Nephron progenitor cell (in vitro differentiated cells): ENCODE measurements at regions not wholly inside any gene's neighbourhood (a gene's known extent, or its start where the extent isn't known, plus 50 kb on each side); places are given as distances from the start of the nearest gene placed in this dataset.
"Not testable (repeated sequence)": the region's sequence is repeated elsewhere in the genome, so short reads cannot be mapped to it uniquely, and the experiment has no call there.

Experiments used
- DNase-seq: peaks from one replicate; pipeline ENCODE4 v3.0.0; 2021
- H3K27ac Mint-ChIP-seq: 2 replicates; pipeline ENCODE4 v1.8.0; 2021; ENCODE audit warnings: mild to moderate bottlenecking, moderate library complexity, mixed read lengths
- H3K27me3 Mint-ChIP-seq: 2 replicates; pipeline ENCODE4 v1.8.0; 2021; ENCODE audit warnings: mild to moderate bottlenecking, low read depth, mixed read lengths; ENCODE audit not compliant: poor library complexity
- H3K36me3 Mint-ChIP-seq: 2 replicates; pipeline ENCODE4 v1.8.0; 2021; ENCODE audit warnings: low read depth, mixed read lengths
- H3K4me1 Mint-ChIP-seq: 2 replicates; pipeline ENCODE4 v1.8.0; 2021; ENCODE audit warnings: mixed read lengths
- H3K4me3 Mint-ChIP-seq: 2 replicates; pipeline ENCODE4 v1.8.0; 2021; ENCODE audit warnings: mild to moderate bottlenecking, moderate library complexity, mixed read lengths
- H3K9me3 Mint-ChIP-seq: 2 replicates; pipeline ENCODE4 v1.8.0; 2021; ENCODE audit warnings: mild to moderate bottlenecking, moderate library complexity, mixed read lengths
- TF ChIP-seq, protein P1 (sequence below): fragments of 200-600 bp; sonication (generic); IDR thresholded peaks from 2 replicates; pipeline ENCODE4 v1.5.0; 2021; ENCODE audit warnings: antibody characterized with exemption

DNA sequence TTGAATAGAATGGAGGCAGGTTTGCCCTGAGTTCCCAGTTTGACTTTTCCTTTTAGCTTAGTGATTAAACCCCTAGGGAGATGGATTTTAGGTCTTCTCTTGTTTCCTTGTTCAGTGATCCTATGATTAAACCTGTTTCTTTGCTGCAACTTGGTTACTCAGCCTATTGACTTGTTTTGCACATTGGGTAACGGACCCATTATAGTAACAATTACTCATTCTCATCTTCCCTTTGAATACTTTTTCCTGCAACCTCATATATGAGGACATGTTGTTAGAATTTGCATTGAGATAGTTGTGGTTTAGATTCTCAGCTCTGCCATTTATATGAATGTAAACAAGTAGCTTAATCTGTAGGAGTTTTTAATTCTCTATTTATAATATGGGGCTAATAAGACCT, 489.2 kb upstream of the CNTN5 start:
- no peaks in the 10 kb centered on the region for H3K9me3 Mint-ChIP-seq

DNA sequence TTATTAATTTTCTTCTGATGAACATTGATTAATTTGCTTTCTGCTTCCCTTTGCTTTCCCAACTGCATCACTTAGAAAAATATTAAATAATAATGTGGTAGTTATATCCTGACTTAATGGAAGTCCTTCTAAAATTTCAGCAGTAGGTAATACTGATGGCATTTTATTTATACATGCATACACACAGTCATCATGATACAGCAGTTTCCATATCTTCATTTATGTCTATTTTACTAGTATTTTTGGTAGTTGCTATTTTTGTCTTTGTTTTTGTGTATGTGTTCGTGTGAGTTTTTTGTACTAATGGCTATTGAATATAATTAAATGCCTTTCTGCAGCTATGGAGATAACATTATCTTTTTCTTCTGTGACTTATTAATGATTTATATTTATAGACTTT, 484.7 kb upstream of the CNTN5 start:
- H3K36me3 Mint-ChIP-seq = no peaks in the 10 kb centered on the region
- DNase-seq = no peak
- TF ChIP-seq, protein P1, sequence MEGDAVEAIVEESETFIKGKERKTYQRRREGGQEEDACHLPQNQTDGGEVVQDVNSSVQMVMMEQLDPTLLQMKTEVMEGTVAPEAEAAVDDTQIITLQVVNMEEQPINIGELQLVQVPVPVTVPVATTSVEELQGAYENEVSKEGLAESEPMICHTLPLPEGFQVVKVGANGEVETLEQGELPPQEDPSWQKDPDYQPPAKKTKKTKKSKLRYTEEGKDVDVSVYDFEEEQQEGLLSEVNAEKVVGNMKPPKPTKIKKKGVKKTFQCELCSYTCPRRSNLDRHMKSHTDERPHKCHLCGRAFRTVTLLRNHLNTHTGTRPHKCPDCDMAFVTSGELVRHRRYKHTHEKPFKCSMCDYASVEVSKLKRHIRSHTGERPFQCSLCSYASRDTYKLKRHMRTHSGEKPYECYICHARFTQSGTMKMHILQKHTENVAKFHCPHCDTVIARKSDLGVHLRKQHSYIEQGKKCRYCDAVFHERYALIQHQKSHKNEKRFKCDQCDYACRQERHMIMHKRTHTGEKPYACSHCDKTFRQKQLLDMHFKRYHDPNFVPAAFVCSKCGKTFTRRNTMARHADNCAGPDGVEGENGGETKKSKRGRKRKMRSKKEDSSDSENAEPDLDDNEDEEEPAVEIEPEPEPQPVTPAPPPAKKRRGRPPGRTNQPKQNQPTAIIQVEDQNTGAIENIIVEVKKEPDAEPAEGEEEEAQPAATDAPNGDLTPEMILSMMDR = no peak
- H3K4me1 Mint-ChIP-seq = no peaks in the 10 kb centered on the region
- no peak overlapping the region for H3K27ac Mint-ChIP-seq
- no peak overlapping the region for H3K4me3 Mint-ChIP-seq
- no peaks in the 10 kb centered on the region for H3K27me3 Mint-ChIP-seq
- H3K9me3 Mint-ChIP-seq = no peaks in the 10 kb centered on the region

More for the DNA sequence above, 489.2 kb upstream of the CNTN5 start:
- no peak for DNase-seq
- TF ChIP-seq, protein P1 = no peak
- Mint-ChIP-seq H3K4me3 (no peak overlapping the region), H3K4me1 (no peaks in the 10 kb centered on the region), H3K36me3 (no peaks in the 10 kb centered on the region), H3K27me3 (peaks cover 3% of the 10 kb centered on the region), H3K27ac (no peak overlapping the region)

DNA sequence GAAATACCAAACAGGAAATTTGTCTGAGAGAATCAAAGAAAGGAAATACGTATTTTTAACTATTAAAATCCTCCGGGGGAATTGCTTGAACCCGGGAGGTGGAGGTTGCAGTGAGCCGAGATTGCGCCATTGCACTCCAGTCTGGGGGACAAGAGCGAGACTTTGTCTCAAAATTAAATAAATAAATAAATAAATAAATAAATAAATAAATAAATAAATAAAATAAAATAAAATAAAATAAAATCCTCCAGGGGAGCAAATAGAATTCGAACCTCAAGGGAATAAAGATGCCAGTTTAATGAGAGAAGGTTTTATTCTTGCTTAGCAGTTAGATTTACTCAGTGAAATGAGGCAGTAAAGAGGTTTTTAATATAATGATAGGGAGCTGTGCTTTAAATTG, 482.4 kb upstream of the CNTN5 start:
- H3K4me1 Mint-ChIP-seq, H3K27ac Mint-ChIP-seq, H3K9me3 Mint-ChIP-seq, H3K27me3 Mint-ChIP-seq, H3K36me3 Mint-ChIP-seq, DNase-seq, H3K4me3 Mint-ChIP-seq: not testable (repeated sequence)

DNA sequence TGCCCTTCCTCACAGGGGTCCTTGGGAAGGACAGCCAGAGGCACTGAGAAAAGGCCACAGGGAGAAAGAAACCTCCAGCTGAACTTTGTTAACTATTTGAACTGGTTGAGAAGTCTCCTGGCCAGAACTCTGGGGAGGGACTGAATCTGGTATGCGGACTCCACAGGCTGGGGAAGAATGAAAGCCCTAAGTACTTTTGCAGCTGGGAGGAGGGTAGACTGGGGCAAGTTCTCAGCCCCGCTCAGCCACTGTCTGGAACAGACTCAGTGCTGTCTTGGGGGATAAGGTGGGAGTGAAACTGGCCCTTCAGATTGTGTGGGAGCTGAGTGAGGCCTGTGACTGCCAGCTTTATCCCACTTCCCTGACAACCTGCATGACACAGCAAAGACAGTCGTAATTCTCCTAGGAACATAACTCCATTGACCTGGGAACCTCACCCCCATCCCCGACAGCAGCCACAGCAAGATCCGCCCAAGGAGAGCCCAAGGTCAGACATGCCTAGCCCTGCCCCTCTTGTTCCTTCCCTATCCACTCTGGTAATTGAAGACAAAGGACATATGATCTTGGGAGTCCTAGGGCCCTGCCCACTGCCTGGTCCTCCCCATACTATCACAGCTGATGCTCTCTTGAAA, 475.1 kb upstream of the CNTN5 start:
- Mint-ChIP-seq H3K4me3 (no peak overlapping the region), H3K27ac (peak overlapping the region; percentile 60), H3K9me3 (peaks cover 12% of the 10 kb centered on the region), H3K27me3 (no peaks in the 10 kb centered on the region), H3K36me3 (no peaks in the 10 kb centered on the region), H3K4me1 (peaks cover 14% of the 10 kb centered on the region)
- TF ChIP-seq, protein P1 = no peak
- DNase-seq = no peak

DNA sequence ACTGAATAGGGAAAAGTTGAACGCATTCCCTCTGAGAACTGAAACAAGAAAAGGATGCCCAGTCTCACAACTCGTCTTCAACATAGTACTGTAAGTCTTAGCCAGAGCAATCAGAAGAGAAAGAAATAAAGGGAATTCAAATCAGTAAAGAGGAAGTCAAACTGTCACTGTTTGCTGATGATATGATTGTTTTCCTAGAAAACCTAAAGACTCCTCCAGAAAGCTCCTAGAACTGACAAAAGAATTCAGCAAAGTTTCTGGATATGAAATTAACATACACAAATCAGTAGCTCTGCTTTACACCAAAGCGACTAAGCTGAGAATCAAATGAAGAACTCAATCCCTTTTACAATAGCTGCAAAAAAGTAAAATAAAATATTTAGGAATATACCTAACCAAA, 471.2 kb upstream of the CNTN5 start:
- DNase-seq = no peak
- H3K9me3 Mint-ChIP-seq = peaks cover 12% of the 10 kb centered on the region
- no peaks in the 10 kb centered on the region for H3K27me3 Mint-ChIP-seq
- no peak overlapping the region for H3K4me3 Mint-ChIP-seq
- H3K27ac Mint-ChIP-seq = no peak overlapping the region
- H3K36me3 Mint-ChIP-seq = no peaks in the 10 kb centered on the region
- H3K4me1 Mint-ChIP-seq = peaks cover 14% of the 10 kb centered on the region
- TF ChIP-seq, protein P1 = no peak

DNA sequence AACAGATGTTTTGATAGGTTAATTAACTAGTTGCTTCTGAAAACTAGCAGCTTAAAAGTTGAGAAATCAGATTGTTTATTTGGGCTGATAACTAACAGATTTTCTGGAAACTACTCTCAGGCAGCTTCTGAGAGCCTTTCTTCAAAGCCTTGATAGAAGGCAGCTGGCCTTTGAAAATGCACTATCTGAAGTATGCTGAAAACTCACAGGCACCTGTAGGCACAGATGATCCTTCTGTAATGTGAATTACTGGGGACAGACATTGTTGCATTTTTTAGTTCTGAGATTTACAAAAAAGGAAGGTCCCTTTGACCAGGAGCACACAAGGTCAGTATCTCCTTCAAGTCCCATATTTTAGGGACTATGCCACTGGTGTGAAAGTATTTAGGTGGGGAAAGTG, 460.8 kb upstream of the CNTN5 start:
- Mint-ChIP-seq H3K27ac (no peak overlapping the region), H3K36me3 (no peaks in the 10 kb centered on the region), H3K27me3 (no peaks in the 10 kb centered on the region), H3K4me3 (no peak overlapping the region), H3K9me3 (no peaks in the 10 kb centered on the region), H3K4me1 (peaks cover 8% of the 10 kb centered on the region)
- TF ChIP-seq, protein P1 = no peak
- no peak for DNase-seq
